ENCODE measurements at regions not wholly inside any gene's neighbourhood (a gene's known extent, or its start where the extent isn't known, plus 50 kb on each side); places are given as distances from the start of the nearest gene placed in this dataset.

GRCh38 chr4:140213116-140213515 lies 59.1 kb upstream of the MAML3 start:
- no peak overlapping the region for H3K4me3 Mint-ChIP-seq
- no peaks in the 10 kb centered on the region for H3K4me1 Mint-ChIP-seq
- no peak for DNase-seq (ENCODE audit: low spot score in 2 of 2, unreplicated experiment in 2 of 2)
- H3K36me3 Mint-ChIP-seq = no peaks in the 10 kb centered on the region
- H3K27ac Mint-ChIP-seq = no peak overlapping the region
- peaks cover 1% of the 10 kb centered on the region for H3K9me3 Mint-ChIP-seq
- peaks cover 7% of the 10 kb centered on the region for H3K27me3 Mint-ChIP-seq (ENCODE audit: low read depth)
- TF ChIP-seq CTCF (IDR thresholded peaks at IDR 0.05; ENCODE audit: unreplicated experiment) = no peak

GRCh38 chr4:140212646-140213045 lies 58.7 kb upstream of the MAML3 start:
- Mint-ChIP-seq H3K36me3 (no peaks in the 10 kb centered on the region), H3K27me3 (ENCODE audit: low read depth) (peaks cover 7% of the 10 kb centered on the region), H3K9me3 (peaks cover 6% of the 10 kb centered on the region), H3K27ac (no peak overlapping the region), H3K4me3 (no peak overlapping the region), H3K4me1 (no peaks in the 10 kb centered on the region)
- TF ChIP-seq CTCF (IDR thresholded peaks at IDR 0.05; ENCODE audit: unreplicated experiment) = no peak
- DNase-seq (ENCODE audit: low spot score in 2 of 2, unreplicated experiment in 2 of 2) = no peak

DNA sequence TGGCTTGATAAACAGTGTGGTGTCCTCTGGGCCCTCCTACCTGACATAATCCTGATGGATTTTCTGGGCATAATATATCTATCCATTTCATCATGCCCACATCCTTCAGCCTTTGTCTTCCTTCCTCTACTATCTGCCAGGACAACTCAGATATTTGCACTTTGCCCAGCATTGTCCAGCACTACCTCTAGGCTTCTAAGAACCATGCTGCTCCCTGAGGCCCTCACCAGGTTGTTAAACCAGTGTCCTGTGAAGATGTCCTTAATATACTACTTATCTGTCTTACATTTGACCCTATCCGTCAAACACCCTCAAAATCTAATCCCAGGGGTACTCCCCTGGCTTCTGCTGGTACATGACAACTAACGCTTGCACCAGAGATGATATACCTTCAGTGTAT lies 58.2 kb upstream of the MAML3 start:
- Mint-ChIP-seq H3K9me3 (peaks cover 10% of the 10 kb centered on the region), H3K4me1 (no peaks in the 10 kb centered on the region), H3K4me3 (no peak overlapping the region), H3K36me3 (no peaks in the 10 kb centered on the region), H3K27ac (no peak overlapping the region), H3K27me3 (ENCODE audit: low read depth) (peaks cover 7% of the 10 kb centered on the region)
- no peak for DNase-seq (ENCODE audit: low spot score in 2 of 2, unreplicated experiment in 2 of 2)
- no peak for TF ChIP-seq CTCF (IDR thresholded peaks at IDR 0.05; ENCODE audit: unreplicated experiment)

GRCh38 chr4:140211693-140212092 lies 57.7 kb upstream of the MAML3 start:
- Mint-ChIP-seq H3K4me3 (no peak overlapping the region), H3K9me3 (peaks cover 10% of the 10 kb centered on the region), H3K27me3 (ENCODE audit: low read depth) (peaks cover 7% of the 10 kb centered on the region), H3K4me1 (no peaks in the 10 kb centered on the region), H3K27ac (no peak overlapping the region), H3K36me3 (no peaks in the 10 kb centered on the region)
- DNase-seq (ENCODE audit: low spot score in 2 of 2, unreplicated experiment in 2 of 2) = no peak
- TF ChIP-seq CTCF (IDR thresholded peaks at IDR 0.05; ENCODE audit: unreplicated experiment) = no peak

GRCh38 chr4:140211161-140211560 lies 57.2 kb upstream of the MAML3 start:
- Mint-ChIP-seq H3K27me3 (ENCODE audit: low read depth) (peaks cover 7% of the 10 kb centered on the region), H3K4me3 (no peak overlapping the region), H3K36me3 (no peaks in the 10 kb centered on the region), H3K4me1 (no peaks in the 10 kb centered on the region), H3K27ac (no peak overlapping the region), H3K9me3 (peaks cover 10% of the 10 kb centered on the region)
- no peak for TF ChIP-seq CTCF (IDR thresholded peaks at IDR 0.05; ENCODE audit: unreplicated experiment)
- no peak for DNase-seq (ENCODE audit: low spot score in 2 of 2, unreplicated experiment in 2 of 2)

DNA sequence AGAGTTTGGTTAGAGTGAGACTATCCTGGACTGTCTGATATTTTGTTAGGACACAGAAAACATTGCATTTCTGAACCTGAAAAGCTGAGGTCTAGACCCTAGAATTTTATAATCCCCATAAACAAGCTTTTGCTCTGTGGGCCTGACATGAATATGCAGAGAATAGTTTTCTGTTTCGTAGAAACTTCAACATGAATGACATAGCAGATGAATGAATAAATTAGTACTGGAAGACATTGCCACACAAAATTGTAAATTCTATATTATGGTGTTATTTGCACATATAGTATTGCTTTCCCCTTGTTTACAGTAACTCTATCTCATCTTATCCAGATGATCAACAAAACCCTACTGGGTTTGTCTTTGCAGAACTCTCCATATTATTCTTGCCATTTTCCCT lies 54.9 kb upstream of the MAML3 start:
- H3K4me3 Mint-ChIP-seq = no peak overlapping the region
- H3K36me3 Mint-ChIP-seq = no peaks in the 10 kb centered on the region
- no peak overlapping the region for H3K27ac Mint-ChIP-seq
- H3K4me1 Mint-ChIP-seq = no peaks in the 10 kb centered on the region
- no peak for DNase-seq (ENCODE audit: low spot score in 2 of 2, unreplicated experiment in 2 of 2)
- H3K27me3 Mint-ChIP-seq (ENCODE audit: low read depth) = peaks cover 3% of the 10 kb centered on the region
- TF ChIP-seq CTCF (IDR thresholded peaks at IDR 0.05; ENCODE audit: unreplicated experiment) = no peak
- H3K9me3 Mint-ChIP-seq = peaks cover 10% of the 10 kb centered on the region

Data from mesothelial cell of epicardium (in vitro differentiated cells).